AML-193 (cell line): ENCODE measurements at regions not wholly inside any gene's neighbourhood (a gene's known extent, or its start where the extent isn't known, plus 50 kb on each side); places are given as distances from the start of the nearest gene placed in this dataset.

Experiments
- DNase-seq, 2 experiments: peaks; one replicate each; lab custom pipeline; 2025; lab: John Stamatoyannopoulos, UW

GRCh38 chr5:147963948-147964693 lies 57.8 kb upstream of the C5orf46 start:
- no peak for DNase-seq

GRCh38 chr5:147963436-147963835 lies 57.1 kb upstream of the C5orf46 start:
- no peak for DNase-seq

GRCh38 chr5:147961208-147961749 lies 54.9 kb upstream of the C5orf46 start:
- DNase-seq: no peak

- no peak for DNase-seq
Measured at GRCh38 chr5:147957901-147958300, 51.6 kb upstream of the C5orf46 start.

GRCh38 chr5:147956842-147957223 lies 50.5 kb upstream of the C5orf46 start:
- no peak for DNase-seq

DNA sequence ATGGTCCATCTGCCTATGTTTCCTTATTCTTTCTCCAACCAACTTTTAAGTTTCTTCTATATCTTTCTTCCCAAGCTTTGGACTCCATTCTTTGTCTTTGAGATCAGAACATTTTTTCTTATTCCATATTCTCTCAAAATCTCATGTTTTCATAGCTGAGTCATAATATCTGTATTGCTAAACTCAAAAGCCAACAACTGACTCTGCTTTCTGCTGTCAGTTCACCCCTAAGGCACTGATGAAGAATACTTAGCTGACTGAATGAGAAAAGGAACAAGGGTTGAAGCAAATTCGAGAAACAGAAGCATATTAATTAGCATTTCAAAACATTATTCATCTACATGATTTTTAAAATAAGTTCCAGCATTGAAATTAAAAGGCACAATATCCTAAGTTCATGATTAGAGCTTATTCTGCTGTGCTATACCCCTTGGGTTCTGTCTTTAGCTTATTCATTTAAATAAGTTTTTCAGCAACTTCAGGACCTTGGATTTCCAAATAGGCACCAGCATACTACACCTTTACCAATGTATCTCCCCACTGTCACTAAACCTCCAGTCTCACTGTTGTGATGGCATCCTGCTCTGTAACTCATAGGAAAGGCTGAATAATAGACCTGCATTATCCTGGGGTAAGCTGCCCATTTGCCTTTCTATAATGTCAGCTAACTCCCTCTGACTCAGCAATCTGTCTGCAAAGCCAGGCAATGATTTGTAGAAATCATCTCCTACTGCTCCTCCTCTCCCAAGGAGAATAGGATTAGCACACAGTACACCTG lies 49.9 kb upstream of the C5orf46 start:
- no peak for DNase-seq
